ENCODE measurements at regions not wholly inside any gene's neighbourhood (a gene's known extent, or its start where the extent isn't known, plus 50 kb on each side); places are given as distances from the start of the nearest gene placed in this dataset.

GRCh38 chr4:110780538-110780937, 157.7 kb upstream of the PITX2 start:
- DNase-seq, result no peak

GRCh38 chr4:110781944-110782343, 159.1 kb upstream of the PITX2 start:
- no peak for DNase-seq

GRCh38 chr4:110787109-110787508, 164.2 kb upstream of the PITX2 start:
- no peak for DNase-seq

- DNase-seq, result no peak
Observed at GRCh38 chr4:110787707-110788106, 164.8 kb upstream of the PITX2 start.

GRCh38 chr4:110788302-110788701, 165.4 kb upstream of the PITX2 start:
- DNase-seq, result no peak

- no peak for DNase-seq
Observed at GRCh38 chr4:110792036-110792435, 169.2 kb upstream of the PITX2 start.

GRCh38 chr4:110793381-110793801, 170.5 kb upstream of the PITX2 start:
- DNase-seq, result no peak

GRCh38 chr4:110793890-110794554, 171.1 kb upstream of the PITX2 start:
- DNase-seq, result no peak

GRCh38 chr4:110795971-110796370, 173.1 kb upstream of the PITX2 start:
- DNase-seq, result no peak

- no peak for DNase-seq
Observed at GRCh38 chr4:110797486-110797885, 174.6 kb upstream of the PITX2 start.

- DNase-seq, result no peak
Observed at GRCh38 chr4:110798687-110799086, 175.8 kb upstream of the PITX2 start.

GRCh38 chr4:110799211-110799610, 176.3 kb upstream of the PITX2 start:
- no peak for DNase-seq

GRCh38 chr4:110801591-110801990, 178.7 kb upstream of the PITX2 start:
- DNase-seq, result no peak

GRCh38 chr4:110808351-110808878, 185.5 kb upstream of the PITX2 start:
- DNase-seq, result peak; percentile 17

- DNase-seq, result no peak
Observed at GRCh38 chr4:110815950-110816349, 193.1 kb upstream of the PITX2 start.

GRCh38 chr4:110816367-110816766, 193.5 kb upstream of the PITX2 start:
- DNase-seq, result no peak

GRCh38 chr4:110821186-110821585, 198.3 kb upstream of the PITX2 start:
- DNase-seq, result no peak

- DNase-seq, result no peak
Observed at GRCh38 chr4:110823251-110823650, 200.4 kb upstream of the PITX2 start.

GRCh38 chr4:110824344-110824743, 201.5 kb upstream of the PITX2 start:
- DNase-seq, result no peak

GRCh38 chr4:110826656-110827055, 203.8 kb upstream of the PITX2 start:
- no peak for DNase-seq

GRCh38 chr4:110830461-110830860, 207.6 kb upstream of the PITX2 start:
- no peak for DNase-seq

GRCh38 chr4:110837896-110838450, 215.1 kb upstream of the PITX2 start:
- DNase-seq, result no peak

GRCh38 chr4:110840221-110840654, 217.4 kb upstream of the PITX2 start:
- no peak for DNase-seq

GRCh38 chr4:110848787-110849186, 225.9 kb upstream of the PITX2 start:
- DNase-seq, result no peak

GRCh38 chr4:110849461-110849860, 226.6 kb upstream of the PITX2 start:
- DNase-seq, result no peak

Data from kidney glomerular epithelial cell (primary cell).